ENCODE measurements at regions not wholly inside any gene's neighbourhood (a gene's known extent, or its start where the extent isn't known, plus 50 kb on each side); places are given as distances from the start of the nearest gene placed in this dataset.
"Not testable (repeated sequence)": the region's sequence is repeated elsewhere in the genome, so short reads cannot be mapped to it uniquely, and the experiment has no call there.

- no peak for ATAC-seq (replicated peaks; ENCODE audit: extremely low read depth, poor library complexity, severe bottlenecking)
- Mint-ChIP-seq H3K36me3 (ENCODE audit: insufficient read depth) (peaks cover 34% of the 10 kb centered on the region), H3K9me3 (no peaks in the 10 kb centered on the region), H3K27ac (ENCODE audit: low read depth) (peak overlapping the region; percentile 99), H3K4me1 (peaks cover 34% of the 10 kb centered on the region), H3K27me3 (no peaks in the 10 kb centered on the region), H3K4me3 (peak overlapping the region; percentile 95)
- no peak for DNase-seq (ENCODE audit: low spot score in 2 of 2)
Measured at GRCh38 chr6:27809067-27809938, 102.9 kb downstream of the OR2B2 start.

GRCh38 chr6:27808242-27809066 lies 103.7 kb downstream of the OR2B2 start:
- Mint-ChIP-seq H3K27ac (ENCODE audit: low read depth) (peak overlapping the region; percentile 99), H3K4me3 (peak overlapping the region; percentile 95), H3K4me1 (peaks cover 34% of the 10 kb centered on the region), H3K36me3 (ENCODE audit: insufficient read depth) (peaks cover 29% of the 10 kb centered on the region)
- ATAC-seq (replicated peaks; ENCODE audit: extremely low read depth, poor library complexity, severe bottlenecking) = peak; percentile 16
- not testable (repeated sequence) for H3K9me3 Mint-ChIP-seq; H3K27me3 Mint-ChIP-seq; DNase-seq (ENCODE audit: low spot score in 2 of 2)

GRCh38 chr6:27807441-27808241 lies 104.6 kb downstream of the OR2B2 start:
- peak; percentile 79 for ATAC-seq (replicated peaks; ENCODE audit: extremely low read depth, poor library complexity, severe bottlenecking)
- peak overlapping the region; percentile 99 for H3K27ac Mint-ChIP-seq (ENCODE audit: low read depth)

GRCh38 chr6:27806981-27807440 lies 105.2 kb downstream of the OR2B2 start:
- H3K4me1 Mint-ChIP-seq = peaks cover 34% of the 10 kb centered on the region
- no peaks in the 10 kb centered on the region for H3K9me3 Mint-ChIP-seq
- peak overlapping the region; percentile 99 for H3K27ac Mint-ChIP-seq (ENCODE audit: low read depth)
- H3K4me3 Mint-ChIP-seq = peak overlapping the region; percentile 95
- H3K36me3 Mint-ChIP-seq (ENCODE audit: insufficient read depth) = peaks cover 29% of the 10 kb centered on the region
- no peak for DNase-seq (ENCODE audit: low spot score in 2 of 2)
- H3K27me3 Mint-ChIP-seq = no peaks in the 10 kb centered on the region
- ATAC-seq (replicated peaks; ENCODE audit: extremely low read depth, poor library complexity, severe bottlenecking) = peak; percentile 1

More at GRCh38 chr6:27807441-27808241, 104.6 kb downstream of the OR2B2 start:
- Mint-ChIP-seq H3K36me3 (ENCODE audit: insufficient read depth) (peaks cover 29% of the 10 kb centered on the region), H3K4me1 (peaks cover 34% of the 10 kb centered on the region), H3K4me3 (peak overlapping the region; percentile 95)
- DNase-seq (ENCODE audit: low spot score in 2 of 2) = peak; percentile 60 to 80
- not testable (repeated sequence) for H3K27me3 Mint-ChIP-seq, H3K9me3 Mint-ChIP-seq

- H3K27ac Mint-ChIP-seq (ENCODE audit: low read depth) = no peak overlapping the region
- no peak for DNase-seq (ENCODE audit: low spot score in 2 of 2)
- H3K4me1 Mint-ChIP-seq = peaks cover 22% of the 10 kb centered on the region
- H3K9me3 Mint-ChIP-seq = no peaks in the 10 kb centered on the region
- no peaks in the 10 kb centered on the region for H3K27me3 Mint-ChIP-seq
- no peak for ATAC-seq (replicated peaks; ENCODE audit: extremely low read depth, poor library complexity, severe bottlenecking)
- peaks cover 27% of the 10 kb centered on the region for H3K36me3 Mint-ChIP-seq (ENCODE audit: insufficient read depth)
- H3K4me3 Mint-ChIP-seq = no peak overlapping the region
Measured at GRCh38 chr6:27805347-27805746, 106.8 kb downstream of the OR2B2 start.

- peaks cover 22% of the 10 kb centered on the region for H3K36me3 Mint-ChIP-seq (ENCODE audit: insufficient read depth)
Measured at GRCh38 chr6:27804851-27805250, 107.3 kb downstream of the OR2B2 start.

GRCh38 chr6:27800731-27801373 lies 111.3 kb downstream of the OR2B2 start:
- ATAC-seq (replicated peaks; ENCODE audit: extremely low read depth, poor library complexity, severe bottlenecking) (no peak), DNase-seq (ENCODE audit: low spot score in 2 of 2) (no peak)
- peaks cover 3% of the 10 kb centered on the region for H3K36me3 Mint-ChIP-seq (ENCODE audit: insufficient read depth)
- H3K4me1 Mint-ChIP-seq = no peaks in the 10 kb centered on the region
- H3K4me3 Mint-ChIP-seq = no peak overlapping the region
- no peaks in the 10 kb centered on the region for H3K27me3 Mint-ChIP-seq
- H3K27ac Mint-ChIP-seq (ENCODE audit: low read depth) = no peak overlapping the region
- no peaks in the 10 kb centered on the region for H3K9me3 Mint-ChIP-seq

More at GRCh38 chr6:27804851-27805250, 107.3 kb downstream of the OR2B2 start:
- ATAC-seq (replicated peaks; ENCODE audit: extremely low read depth, poor library complexity, severe bottlenecking) = no peak
- Mint-ChIP-seq H3K4me3 (no peak overlapping the region), H3K27ac (ENCODE audit: low read depth) (no peak overlapping the region), H3K9me3 (no peaks in the 10 kb centered on the region), H3K4me1 (peaks cover 17% of the 10 kb centered on the region), H3K27me3 (no peaks in the 10 kb centered on the region)
- DNase-seq (ENCODE audit: low spot score in 2 of 2) = no peak

GRCh38 chr6:27797960-27798359 lies 114.2 kb downstream of the OR2B2 start:
- Mint-ChIP-seq H3K27ac (ENCODE audit: low read depth) (no peak overlapping the region), H3K4me1 (peaks cover 2% of the 10 kb centered on the region), H3K9me3 (no peaks in the 10 kb centered on the region), H3K4me3 (no peak overlapping the region), H3K27me3 (no peaks in the 10 kb centered on the region), H3K36me3 (ENCODE audit: insufficient read depth) (peaks cover 11% of the 10 kb centered on the region)
- DNase-seq (ENCODE audit: low spot score in 2 of 2) (no peak), ATAC-seq (replicated peaks; ENCODE audit: extremely low read depth, poor library complexity, severe bottlenecking) (no peak)

- H3K27me3 Mint-ChIP-seq; H3K4me3 Mint-ChIP-seq; H3K9me3 Mint-ChIP-seq; ATAC-seq (replicated peaks; ENCODE audit: extremely low read depth, poor library complexity, severe bottlenecking); H3K27ac Mint-ChIP-seq (ENCODE audit: low read depth); DNase-seq (ENCODE audit: low spot score in 2 of 2); H3K4me1 Mint-ChIP-seq: not testable (repeated sequence)
- peaks cover 11% of the 10 kb centered on the region for H3K36me3 Mint-ChIP-seq (ENCODE audit: insufficient read depth)
Measured at GRCh38 chr6:27796736-27797481, 115.3 kb downstream of the OR2B2 start.

GRCh38 chr6:27795697-27796494 lies 116.3 kb downstream of the OR2B2 start:
- peaks cover 11% of the 10 kb centered on the region for H3K27me3 Mint-ChIP-seq
- H3K9me3 Mint-ChIP-seq = no peaks in the 10 kb centered on the region
- peaks cover 15% of the 10 kb centered on the region for H3K36me3 Mint-ChIP-seq (ENCODE audit: insufficient read depth)
- H3K4me3 Mint-ChIP-seq = peak overlapping the region; percentile 63
- DNase-seq (ENCODE audit: low spot score in 2 of 2) (peak in 1 of 2 donors; percentile 64), ATAC-seq (replicated peaks; ENCODE audit: extremely low read depth, poor library complexity, severe bottlenecking) (peak; percentile 60)
- H3K4me1 Mint-ChIP-seq = peaks cover 17% of the 10 kb centered on the region
- H3K27ac Mint-ChIP-seq (ENCODE audit: low read depth) = peak overlapping the region; percentile 83
